ENCODE measurements at regions not wholly inside any gene's neighbourhood (a gene's known extent, or its start where the extent isn't known, plus 50 kb on each side); places are given as distances from the start of the nearest gene placed in this dataset.

DNA sequence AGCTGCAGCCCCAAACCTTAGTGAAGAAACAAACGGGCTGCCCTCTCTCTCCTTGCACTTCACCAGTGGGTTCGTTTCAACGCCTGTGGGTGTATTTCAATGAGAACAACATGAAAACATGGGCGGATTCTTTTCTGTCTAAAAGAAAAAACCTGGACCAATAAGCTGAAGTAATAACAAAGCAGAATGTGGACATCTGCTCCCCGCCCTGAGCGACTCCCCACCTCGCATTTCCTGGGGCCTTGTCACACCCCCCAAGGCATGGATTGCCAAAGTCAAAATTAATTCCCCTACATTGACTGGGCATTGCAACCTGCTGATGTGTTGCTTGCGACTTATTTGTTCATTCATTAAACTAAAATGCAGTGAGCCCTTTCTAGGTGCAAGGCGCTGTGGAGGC, 142.9 kb downstream of the BCOR start:
- TF ChIP-seq, protein P1, sequence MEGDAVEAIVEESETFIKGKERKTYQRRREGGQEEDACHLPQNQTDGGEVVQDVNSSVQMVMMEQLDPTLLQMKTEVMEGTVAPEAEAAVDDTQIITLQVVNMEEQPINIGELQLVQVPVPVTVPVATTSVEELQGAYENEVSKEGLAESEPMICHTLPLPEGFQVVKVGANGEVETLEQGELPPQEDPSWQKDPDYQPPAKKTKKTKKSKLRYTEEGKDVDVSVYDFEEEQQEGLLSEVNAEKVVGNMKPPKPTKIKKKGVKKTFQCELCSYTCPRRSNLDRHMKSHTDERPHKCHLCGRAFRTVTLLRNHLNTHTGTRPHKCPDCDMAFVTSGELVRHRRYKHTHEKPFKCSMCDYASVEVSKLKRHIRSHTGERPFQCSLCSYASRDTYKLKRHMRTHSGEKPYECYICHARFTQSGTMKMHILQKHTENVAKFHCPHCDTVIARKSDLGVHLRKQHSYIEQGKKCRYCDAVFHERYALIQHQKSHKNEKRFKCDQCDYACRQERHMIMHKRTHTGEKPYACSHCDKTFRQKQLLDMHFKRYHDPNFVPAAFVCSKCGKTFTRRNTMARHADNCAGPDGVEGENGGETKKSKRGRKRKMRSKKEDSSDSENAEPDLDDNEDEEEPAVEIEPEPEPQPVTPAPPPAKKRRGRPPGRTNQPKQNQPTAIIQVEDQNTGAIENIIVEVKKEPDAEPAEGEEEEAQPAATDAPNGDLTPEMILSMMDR (IDR thresholded peaks at IDR 0.05), result no peak
- TF ChIP-seq POLR2A (IDR thresholded peaks at IDR 0.05), result no peak

All from body of pancreas (tissue), 4 donors.